ENCODE measurements at regions not wholly inside any gene's neighbourhood (a gene's known extent, or its start where the extent isn't known, plus 50 kb on each side); places are given as distances from the start of the nearest gene placed in this dataset.
A peak's percentile ranks its signal among the peaks of the same experiment; 100 is the strongest.

DNA sequence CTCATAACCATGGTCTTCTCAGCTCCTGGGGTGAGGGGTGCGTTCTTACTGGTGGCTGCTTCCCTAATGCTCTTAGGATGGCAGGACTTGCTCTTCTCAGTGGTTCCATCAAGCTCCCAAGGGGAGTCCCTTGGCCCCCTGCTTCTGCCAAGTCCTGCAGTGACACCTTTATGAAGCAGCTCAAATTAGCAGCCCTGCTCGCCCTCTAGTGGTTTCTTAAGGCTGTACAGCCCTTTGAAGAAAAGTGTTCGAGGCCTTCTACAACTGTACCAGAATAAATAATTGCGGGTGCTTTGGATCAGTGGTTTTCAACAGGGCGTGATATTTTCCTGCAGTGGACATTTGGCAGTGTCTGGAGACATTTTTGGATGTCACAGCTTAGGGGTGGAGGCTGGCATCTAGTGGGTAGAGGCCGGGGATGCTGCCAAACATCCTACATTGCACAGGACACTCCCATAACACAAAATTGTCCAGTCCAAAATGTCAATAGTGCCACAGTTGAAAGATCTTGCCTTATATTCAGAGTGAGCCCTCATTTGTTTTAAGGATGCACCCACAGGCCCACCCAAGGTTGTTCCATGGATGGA lies 204.7 kb upstream of the S100G start:
- CTCF ChIA-PET, result interaction anchor here (0.6 to 6.2 kb wide), 10 partner anchors 9 to 758 kb away, joined by 3 to 28 read pairs (median 4); no protein-coding TSS in a partner anchor
- TF ChIP-seq, protein P1, sequence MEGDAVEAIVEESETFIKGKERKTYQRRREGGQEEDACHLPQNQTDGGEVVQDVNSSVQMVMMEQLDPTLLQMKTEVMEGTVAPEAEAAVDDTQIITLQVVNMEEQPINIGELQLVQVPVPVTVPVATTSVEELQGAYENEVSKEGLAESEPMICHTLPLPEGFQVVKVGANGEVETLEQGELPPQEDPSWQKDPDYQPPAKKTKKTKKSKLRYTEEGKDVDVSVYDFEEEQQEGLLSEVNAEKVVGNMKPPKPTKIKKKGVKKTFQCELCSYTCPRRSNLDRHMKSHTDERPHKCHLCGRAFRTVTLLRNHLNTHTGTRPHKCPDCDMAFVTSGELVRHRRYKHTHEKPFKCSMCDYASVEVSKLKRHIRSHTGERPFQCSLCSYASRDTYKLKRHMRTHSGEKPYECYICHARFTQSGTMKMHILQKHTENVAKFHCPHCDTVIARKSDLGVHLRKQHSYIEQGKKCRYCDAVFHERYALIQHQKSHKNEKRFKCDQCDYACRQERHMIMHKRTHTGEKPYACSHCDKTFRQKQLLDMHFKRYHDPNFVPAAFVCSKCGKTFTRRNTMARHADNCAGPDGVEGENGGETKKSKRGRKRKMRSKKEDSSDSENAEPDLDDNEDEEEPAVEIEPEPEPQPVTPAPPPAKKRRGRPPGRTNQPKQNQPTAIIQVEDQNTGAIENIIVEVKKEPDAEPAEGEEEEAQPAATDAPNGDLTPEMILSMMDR (IDR thresholded peaks at IDR 0.05; ENCODE audit: control extremely low read depth, extremely low read depth, low read depth, missing control alignments), result peak; percentile 62

DNA sequence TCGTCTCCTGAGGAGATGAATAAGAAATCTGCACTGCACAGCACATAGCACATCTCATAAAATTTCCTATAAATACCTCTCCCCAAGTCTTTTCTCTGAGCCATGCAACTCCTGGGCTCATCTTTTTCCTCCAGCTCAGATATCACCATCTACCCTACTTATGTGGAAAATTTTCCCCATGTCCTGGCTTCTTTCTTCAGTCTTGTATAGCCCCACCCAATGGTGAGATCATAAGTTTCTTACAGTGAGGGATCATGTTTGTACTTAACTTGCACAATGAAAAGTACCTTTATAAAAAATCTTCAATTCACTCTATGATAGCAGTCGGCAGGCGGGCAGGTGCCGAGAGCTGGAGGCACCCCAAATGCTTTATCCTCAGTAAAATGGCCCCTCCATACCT lies 198.6 kb upstream of the S100G start:
- TF ChIP-seq, protein P1 (IDR thresholded peaks at IDR 0.05; ENCODE audit: control extremely low read depth, extremely low read depth, low read depth, missing control alignments), result no peak
- ChIA-PET POLR2A (no interaction called here), CTCF (no interaction called here)
- DNase-seq (ENCODE audit: extremely low spot score), result no peak

More for the DNA sequence above, 204.7 kb upstream of the S100G start:
- DNase-seq (ENCODE audit: extremely low spot score), result peak; percentile 35
- POLR2A ChIA-PET, result no interaction called here

DNA sequence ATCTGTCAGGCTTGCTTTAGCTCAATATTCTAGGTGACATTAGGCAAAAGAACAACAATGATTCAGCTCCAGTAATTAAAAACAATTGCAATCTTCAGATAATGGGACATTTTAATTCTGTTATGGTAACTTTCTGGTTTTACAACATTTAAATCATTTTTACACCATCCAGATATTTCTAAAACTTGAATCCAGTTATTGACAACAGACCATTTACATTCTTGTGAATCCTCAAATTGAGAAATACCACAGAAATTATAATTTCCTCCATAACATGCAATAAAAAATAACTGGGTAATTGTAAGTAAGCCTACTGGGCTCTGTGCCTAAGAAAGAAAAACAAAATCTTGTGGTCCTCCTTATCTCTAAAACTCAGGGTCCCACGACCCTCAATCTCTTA lies 195.0 kb upstream of the S100G start:
- DNase-seq (ENCODE audit: extremely low spot score), result no peak
- ChIA-PET POLR2A (no interaction called here), CTCF (no interaction called here)
- TF ChIP-seq, protein P1 (IDR thresholded peaks at IDR 0.05; ENCODE audit: control extremely low read depth, extremely low read depth, low read depth, missing control alignments), result no peak

DNA sequence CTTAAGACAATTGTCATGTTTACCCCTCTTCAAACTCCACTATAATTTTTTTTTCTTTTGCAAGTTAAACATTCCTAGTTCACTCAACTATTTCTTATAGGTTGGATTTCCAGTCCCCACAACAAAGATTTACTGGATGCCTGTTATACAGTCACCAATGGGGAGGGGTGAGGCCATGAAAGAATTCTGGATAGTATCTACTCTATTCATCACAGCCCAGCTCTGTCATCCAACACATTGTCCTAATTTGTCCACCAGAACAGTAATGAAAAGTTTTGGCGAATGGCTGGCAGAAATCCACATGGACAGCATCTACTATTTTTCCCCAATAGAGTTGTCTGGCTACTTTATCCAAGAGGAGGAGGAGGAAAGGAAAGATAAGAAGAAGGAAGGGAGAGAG lies 192.7 kb upstream of the S100G start:
- TF ChIP-seq, protein P1 (IDR thresholded peaks at IDR 0.05; ENCODE audit: control extremely low read depth, extremely low read depth, low read depth, missing control alignments), result no peak
- CTCF ChIA-PET, result no interaction called here
- DNase-seq (ENCODE audit: extremely low spot score), result no peak
- POLR2A ChIA-PET, result no interaction called here

DNA sequence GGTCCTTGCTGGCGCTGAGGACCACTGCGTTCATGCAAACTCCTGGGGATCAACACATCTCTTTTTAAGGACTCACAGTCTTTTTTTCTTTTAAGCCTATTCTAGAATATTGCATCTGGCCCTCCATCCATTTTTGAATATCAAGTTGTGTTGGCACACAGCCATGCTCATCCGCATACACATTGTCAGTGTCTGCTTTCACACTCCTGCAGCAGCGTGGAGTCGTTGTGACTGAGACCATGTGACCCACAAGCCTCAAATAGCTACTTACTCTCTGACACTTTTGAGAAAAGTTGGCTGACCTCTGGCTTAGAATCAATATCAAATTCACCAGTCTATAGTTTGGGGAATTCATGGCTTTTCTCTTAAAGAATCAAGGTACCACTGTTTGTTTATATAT lies 191.8 kb upstream of the S100G start:
- no peak for DNase-seq (ENCODE audit: extremely low spot score)
- ChIA-PET CTCF (interaction anchor here (0.9 kb wide), 1 partner anchor 13 kb away, joined by 3 read pairs; no protein-coding TSS in a partner anchor), POLR2A (no interaction called here)
- TF ChIP-seq, protein P1 (IDR thresholded peaks at IDR 0.05; ENCODE audit: control extremely low read depth, extremely low read depth, low read depth, missing control alignments), result no peak

DNA sequence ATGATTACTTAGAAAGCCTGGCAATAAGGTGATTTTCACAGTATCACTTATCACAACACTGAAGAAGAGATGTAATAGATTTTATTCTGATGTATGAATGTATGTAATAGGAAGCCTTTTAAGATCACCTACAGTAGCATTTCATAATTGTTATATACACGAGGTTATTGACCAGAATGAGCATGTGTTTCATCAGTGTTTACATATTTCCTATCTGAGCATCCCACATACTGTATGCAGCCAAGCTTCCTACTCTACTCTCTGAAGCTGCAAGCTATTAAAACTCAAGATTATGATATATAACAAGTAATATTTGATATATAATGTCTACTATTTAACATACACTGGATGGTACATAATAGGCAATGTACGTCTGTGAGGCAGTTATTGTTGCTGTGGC lies 190.9 kb upstream of the S100G start:
- no peak for DNase-seq (ENCODE audit: extremely low spot score)
- POLR2A ChIA-PET, result no interaction called here
- TF ChIP-seq, protein P1 (IDR thresholded peaks at IDR 0.05; ENCODE audit: control extremely low read depth, extremely low read depth, low read depth, missing control alignments), result no peak
- CTCF ChIA-PET, result interaction anchor here (0.9 kb wide), 1 partner anchor 14 kb away, joined by 3 read pairs; no protein-coding TSS in a partner anchor

All from GM10248 (cell line).